GM19455 (cell line): ENCODE measurements at regions not wholly inside any gene's neighbourhood (a gene's known extent, or its start where the extent isn't known, plus 50 kb on each side); places are given as distances from the start of the nearest gene placed in this dataset.

Source experiments
- ATAC-seq: cut with Tn5 transposase; IDR thresholded peaks from one replicate; pipeline ENCODE4 v1.9.1; 2021; ENCODE audit not compliant: unreplicated experiment

DNA sequence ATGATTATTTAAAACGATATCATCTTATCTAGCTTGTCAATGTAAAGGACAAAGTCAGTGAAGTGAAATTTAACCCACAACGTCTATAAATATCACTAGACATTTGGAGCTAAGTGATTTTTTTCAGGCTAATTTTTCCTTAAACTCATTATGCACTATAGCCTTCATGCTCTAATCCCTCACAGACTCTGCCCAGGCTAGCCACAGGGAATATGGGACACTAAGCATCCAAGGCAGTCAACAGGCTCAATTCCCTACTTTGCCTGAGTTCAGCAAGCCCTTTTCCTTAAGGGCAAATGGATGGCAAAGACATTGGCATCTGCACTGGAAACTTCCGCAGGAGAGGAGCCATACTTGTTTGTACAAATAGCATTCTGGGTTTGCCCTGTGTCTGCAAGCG is 577.0 kb downstream of the LMO4 start:
- no peak for ATAC-seq

DNA sequence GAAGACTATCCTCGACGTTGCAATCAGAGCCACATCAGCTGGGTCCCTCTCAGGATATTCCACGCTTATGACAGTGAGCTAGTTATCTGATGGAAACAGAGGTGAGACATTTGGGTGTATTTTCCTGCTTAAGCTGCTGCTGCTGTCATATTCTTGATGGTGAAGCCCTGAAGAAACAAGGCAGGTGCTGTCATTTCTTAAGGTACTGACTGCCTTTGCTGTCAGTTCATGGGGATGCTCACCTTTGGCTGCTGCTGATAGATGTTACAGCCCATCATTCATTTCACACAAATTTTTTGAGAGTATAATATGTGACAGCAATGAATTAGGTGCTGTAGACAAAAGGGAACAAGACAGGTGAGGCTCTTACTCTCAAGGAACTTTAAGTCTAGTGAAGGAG is 577.4 kb downstream of the LMO4 start:
- ATAC-seq = no peak

DNA sequence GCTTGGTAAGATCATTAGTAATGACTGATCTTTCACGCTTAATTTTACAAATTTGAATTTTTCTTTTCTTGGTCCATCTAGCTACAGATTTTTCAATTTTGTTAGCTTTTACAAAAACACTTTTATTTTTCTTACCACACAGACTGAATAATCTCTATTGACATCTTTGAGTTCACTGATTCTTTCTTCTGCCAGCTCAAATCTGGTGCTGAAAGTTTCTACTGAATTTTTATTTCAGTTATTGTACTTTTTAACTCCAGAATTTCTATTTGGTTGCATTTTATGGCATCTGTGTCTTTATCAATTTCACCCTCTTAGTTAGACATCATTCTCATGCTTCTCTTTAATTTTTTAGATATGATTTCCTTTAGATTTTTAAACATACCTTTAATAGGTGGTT is 584.7 kb downstream of the LMO4 start:
- no peak for ATAC-seq

DNA sequence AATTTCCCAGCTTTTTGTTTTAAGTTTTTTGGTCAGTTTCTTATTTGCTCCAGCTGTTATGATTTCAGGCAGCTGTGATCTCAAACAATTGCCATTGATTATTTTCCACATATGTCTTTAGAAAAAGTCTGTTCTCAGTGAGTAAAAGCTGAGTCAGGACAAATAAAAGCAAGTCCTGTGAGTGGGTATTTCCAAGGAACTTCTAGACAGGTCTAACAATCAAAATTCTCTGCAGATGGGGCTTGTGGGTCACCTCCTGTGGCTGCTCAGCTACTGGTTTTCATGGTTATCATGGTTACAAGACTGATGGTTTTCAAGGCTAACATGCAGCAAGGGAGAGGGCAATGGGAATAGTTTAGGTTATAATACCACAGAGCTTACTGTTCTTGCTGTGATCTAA is 585.7 kb downstream of the LMO4 start:
- no peak for ATAC-seq

DNA sequence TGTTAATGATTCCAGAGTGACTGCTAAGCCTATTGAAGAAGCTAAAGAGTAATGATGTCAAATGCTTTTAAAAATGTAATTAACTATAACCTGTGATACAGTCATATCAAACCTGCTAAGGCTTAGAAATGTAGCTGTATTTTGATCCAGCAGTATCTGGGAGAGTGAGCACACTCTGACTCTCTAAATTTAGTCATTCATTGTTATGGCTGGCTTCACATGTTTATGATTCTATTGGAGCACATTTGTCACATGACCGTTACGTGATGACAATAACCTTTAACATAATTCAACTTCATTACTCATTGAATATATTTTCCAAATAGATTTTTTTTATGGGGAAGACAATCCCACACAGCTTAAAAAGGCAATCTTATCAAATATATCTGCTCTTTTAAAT is 587.1 kb downstream of the LMO4 start:
- ATAC-seq = no peak

DNA sequence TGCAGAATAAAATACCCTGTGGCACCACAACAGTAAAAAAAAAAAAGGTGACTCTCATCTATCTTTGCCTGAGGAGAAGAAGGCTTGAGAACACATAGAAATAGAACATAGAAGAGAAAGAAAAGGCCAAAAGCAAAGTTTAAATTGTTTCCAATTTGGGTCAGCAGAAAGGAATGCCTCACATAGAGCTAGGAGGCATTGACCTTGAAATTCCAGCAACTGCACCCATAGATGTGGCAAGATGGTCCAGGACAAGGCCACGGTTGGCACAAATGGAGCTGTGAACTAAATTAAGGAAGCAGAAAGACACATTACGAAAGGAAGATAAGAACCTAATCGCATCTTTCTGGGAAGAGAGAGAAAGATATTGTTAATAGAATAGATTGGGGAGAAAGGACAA is 588.3 kb downstream of the LMO4 start:
- no peak for ATAC-seq

DNA sequence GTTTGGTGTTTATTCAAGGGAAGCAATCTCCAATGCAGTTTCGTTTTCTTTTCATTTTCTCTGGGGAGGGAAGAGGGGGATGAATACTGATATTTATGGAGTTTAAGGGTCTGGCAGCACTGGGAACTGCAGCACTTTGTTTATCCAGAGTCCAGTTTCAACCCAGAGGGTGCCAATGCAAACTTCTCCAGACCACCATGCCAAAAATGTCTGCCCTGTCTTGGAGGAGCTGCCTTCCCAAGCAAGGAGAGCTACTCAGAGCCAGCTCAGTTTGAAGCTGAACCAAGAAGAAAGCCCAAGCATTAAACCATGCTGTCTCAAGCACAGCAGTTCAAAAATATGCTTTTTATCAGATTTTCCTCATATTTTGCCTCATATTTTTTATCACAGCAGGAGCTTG is 589.7 kb downstream of the LMO4 start:
- no peak for ATAC-seq

DNA sequence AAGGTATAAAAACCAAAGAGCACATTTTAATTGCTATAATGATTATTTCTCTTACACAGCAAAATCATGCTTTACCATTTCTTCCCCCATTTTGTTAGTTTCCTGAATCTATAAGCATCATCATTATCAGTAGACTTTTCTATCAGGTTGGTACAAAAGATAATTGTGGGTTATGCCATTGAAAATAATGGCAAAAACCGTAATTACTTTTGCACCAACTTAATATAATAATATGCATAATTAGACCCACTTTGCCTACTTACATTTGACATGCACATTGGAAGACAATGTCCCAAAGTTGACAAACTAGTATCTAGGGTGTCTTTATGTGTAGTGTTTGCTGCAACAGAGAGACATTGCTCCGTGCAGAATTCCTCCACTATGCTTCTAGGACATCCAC is 594.2 kb downstream of the LMO4 start:
- ATAC-seq = no peak

DNA sequence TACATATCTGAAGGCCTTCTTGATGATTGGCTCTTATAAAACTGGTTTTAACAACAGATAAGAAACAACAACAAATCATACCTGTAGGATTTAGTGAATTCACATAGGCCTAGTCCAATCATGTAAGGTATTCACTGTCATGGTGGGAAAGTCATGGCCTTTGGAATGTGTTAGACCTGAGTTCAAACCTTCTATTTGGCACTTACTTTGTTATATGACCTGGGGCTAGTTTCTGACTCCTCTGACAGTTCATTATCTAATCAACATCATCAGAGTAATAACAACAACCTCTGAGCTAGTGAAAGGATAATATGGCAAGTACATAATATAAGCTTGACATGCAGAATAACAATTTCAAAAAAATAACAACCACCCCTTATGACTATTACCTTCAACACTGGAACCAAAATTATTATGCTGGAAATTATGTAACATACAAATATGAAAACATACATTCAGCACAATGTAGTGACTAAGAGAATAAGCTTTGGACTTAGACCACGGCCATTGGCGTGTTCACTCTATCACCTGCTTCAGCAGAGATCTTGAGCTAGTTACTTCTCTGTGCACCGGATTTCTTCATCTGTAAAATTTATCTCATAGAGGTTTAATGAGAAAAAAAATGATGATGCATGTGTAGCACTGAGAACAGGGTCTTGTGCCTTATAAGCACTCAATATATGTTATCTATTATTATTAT is 597.6 kb downstream of the LMO4 start:
- ATAC-seq = no peak

DNA sequence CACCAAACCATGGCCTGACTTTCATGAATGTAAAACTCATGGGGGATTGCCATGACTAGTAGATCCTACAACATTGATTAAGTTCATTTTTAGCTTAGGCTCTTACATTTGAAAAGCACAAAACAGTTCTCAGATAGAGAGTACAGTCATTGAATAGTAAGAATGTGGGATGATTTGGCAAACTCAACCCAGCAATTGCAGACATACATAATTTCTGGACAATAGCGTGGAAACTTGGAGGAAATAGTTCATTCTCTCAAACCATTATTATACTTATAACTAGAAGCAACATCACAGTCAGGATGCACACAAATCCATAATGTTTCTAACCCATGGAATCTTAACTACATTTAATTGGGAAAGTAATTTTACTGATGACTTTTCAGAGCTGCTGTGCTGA is 598.2 kb downstream of the LMO4 start:
- ATAC-seq = no peak

DNA sequence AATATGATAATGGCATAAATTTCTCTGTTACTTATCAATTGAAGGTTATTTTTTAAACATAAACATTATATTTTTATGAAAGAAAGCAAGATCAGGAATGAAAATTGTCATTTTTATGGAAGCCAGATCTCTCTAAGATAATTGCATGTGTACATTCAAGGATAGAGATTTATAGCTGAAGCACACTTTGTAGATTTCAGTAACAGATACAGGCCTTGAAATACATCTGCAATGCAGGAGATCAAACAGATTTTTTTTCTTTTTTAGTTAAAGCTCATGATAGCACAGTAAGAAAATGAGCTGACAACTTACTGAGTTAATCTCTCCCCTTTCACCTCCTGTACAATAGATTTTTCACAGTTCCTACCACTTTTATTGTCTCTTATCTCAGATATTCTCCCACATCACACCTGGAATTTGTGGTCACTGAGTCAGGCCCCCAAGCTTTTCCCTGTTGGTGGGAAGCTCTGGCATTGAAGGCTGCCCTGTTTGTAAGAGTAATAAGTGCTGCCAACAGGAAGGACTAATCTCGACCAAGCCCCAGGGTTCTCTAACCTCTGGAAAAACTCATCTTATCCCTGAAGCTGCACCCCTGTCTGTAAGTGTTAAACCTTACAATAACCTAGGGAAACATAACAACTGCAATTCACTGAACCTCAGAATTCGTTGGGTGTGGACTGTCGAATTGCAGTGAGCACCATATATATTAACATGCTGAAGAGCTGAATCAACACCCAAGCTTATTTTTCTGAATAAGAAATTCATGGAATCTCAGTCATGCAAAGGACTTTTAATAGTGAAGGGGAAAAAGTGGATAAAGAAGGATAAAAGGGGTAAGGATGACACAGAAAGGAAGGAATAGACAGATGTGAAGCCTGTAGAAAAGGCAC is 599.0 kb downstream of the LMO4 start:
- no peak for ATAC-seq

DNA sequence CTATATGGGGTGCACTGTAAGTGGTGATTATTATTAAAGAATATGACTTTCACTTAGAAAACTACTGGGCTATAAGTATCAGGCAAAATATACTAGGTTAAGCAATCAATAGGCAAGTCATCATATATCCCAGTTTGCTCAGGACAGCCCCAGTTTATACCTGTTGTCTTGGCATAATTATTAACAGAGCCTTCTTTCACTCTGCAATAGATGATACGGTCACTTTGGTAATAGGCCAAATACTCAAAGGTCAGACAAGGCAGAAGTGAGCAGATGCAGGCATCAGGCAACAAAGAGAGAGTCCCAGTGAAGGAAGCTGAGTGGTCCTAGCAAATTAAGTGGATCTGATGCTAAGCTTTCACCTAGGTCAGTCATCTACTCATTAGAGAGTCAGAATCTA is 599.9 kb downstream of the LMO4 start:
- ATAC-seq = no peak

DNA sequence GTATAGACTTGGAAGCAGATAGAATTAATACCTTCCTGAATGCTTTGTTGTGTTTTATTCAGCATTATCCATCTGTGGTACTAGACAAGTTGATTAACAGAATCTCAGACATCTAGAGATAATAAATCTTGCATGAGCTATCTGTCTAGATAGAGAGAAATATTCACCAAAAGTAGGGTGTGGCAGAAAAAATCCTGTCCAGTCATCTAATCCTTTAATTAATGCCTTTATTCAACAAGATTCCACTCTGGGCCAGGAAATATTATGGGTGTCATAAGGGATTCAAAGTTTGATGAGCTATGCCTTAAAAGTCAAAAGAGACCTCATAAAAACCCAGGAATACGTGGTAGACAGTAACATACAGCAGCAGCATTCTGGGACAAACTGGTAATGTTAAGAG is 601.2 kb downstream of the LMO4 start:
- no peak for ATAC-seq

DNA sequence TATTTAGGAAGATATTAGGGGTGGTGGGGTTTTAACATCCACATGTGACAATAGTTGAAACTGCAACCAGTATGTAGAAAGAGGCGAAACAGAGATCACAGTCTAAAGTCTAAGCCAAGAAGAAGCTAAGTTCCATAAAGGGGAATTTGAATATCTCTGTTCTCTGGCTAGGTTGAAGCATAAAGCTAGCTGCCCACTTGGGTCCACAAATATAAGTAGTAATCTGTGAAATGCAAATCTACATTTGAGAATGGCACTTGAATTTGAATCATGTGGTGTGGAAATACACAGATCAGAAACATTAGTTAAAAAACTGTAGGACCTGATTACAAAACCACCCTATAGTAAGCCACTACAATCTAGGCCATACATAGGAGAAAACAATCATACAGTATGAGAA is 602.1 kb downstream of the LMO4 start:
- ATAC-seq = no peak

DNA sequence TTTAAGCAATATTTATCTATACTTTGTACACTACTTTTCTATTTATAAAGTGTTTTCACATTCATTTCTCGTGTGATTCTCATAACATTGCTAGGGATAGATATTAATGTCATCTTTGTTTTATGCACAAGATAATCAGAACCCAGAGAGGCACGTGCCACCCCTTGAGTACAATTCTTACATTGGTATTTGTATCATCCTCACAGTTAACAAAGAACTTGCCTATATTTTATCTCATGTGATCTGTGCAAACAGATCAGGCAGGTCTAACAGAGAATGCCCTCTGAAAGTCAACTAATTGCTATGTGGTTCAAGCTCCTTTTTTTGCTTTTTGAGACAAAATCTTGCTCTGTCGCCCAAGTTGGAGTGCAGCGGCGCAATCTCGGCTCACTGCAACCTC is 604.5 kb downstream of the LMO4 start:
- ATAC-seq = no peak

DNA sequence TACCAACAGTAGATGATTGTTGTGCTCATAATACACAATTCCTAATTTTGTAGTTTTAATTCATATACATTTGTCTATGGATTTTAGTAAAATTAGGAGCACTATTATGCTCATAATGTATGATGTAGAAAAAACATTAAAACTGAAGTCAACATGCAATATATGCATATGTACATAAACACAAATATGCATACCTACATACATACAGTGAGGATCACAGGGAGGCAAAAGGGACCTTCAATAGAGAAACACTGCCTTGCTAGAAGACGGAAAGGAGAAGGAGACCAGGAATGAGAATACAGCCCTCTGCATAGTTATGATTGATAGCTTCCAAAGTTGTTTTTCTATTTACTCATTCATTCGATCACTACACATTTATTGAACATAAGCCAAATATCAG is 606.5 kb downstream of the LMO4 start:
- ATAC-seq = no peak

DNA sequence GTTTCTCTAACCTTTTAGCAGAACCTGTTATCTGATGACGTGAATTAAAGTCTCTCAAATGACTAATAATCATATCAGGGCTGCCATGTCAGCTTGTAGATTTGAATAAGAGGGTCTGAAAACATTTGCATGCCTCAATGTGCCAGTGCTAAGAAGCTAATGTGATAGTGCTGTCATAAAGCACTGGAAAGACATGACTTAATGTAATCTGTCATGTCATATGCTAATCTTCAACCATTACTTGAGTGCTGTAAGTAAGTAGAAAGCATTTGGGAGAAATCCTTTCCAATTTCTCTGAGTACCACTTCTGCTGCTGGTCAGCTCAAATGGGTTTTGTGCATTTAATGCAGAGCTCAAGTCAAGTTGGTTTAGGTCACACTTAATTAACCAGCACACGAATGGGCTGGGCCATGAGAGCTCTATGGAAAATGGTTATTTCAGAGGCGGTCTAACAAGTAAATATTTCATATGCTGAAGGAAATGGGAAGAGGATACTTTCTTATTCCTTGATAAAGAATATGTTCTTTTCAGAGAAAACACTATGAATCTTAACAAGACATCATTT is 609.2 kb downstream of the LMO4 start:
- ATAC-seq = no peak

DNA sequence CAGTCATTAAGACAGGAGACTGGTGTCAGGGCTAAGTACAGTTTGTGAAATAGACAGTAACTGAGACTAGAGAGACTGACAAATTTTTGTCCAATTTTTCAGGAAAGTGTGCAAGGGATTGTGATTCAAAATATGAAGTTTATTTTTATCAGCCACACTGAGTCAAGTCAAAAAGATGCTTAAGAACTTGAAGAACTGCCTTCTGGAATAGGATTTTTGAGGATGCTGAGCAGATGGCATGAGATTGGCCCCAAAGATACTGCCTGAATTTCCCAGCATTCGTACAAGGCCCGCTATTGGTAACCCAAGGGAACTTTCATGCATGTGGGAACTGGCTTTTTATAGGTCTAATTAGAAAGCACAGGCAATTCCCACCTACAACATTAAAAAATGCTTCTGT is 610.0 kb downstream of the LMO4 start:
- ATAC-seq = no peak

DNA sequence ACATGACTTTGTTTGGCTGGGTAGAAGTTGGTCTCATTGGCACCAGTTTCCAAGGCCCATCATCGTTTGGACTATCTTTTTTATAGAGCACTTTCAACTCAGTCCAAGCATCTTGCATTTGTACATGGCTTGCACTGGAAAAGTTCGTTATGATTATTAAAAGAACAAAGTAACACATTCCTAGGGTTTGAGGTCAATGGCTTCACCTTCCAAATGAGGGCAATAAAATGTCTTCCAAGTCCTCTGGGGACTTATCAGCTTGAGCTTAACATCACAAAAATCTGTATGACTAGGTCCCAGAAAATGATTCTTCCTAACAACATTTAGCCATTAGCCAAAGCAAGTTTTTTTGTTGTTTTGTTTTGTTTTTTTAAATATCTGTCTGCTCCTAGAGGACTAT is 610.8 kb downstream of the LMO4 start:
- ATAC-seq = no peak

DNA sequence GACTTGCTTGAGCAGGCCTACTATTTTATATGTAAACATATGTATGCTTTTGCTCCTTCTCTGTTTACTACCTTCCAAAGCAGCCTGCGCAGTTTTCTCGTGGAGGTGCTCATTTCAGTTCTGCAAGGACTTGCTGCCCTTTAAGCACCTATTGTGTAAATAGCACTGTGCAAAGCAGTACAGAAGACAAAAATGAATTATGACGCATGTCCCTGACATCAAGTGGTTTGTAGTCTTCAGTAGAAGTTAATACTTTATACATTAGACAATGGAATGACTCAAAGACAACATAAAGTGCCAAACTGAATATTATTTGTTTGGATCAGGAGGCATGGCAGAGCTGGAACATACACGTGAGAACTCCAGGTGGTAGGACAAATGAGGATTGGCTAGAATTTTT is 611.7 kb downstream of the LMO4 start:
- ATAC-seq = no peak

DNA sequence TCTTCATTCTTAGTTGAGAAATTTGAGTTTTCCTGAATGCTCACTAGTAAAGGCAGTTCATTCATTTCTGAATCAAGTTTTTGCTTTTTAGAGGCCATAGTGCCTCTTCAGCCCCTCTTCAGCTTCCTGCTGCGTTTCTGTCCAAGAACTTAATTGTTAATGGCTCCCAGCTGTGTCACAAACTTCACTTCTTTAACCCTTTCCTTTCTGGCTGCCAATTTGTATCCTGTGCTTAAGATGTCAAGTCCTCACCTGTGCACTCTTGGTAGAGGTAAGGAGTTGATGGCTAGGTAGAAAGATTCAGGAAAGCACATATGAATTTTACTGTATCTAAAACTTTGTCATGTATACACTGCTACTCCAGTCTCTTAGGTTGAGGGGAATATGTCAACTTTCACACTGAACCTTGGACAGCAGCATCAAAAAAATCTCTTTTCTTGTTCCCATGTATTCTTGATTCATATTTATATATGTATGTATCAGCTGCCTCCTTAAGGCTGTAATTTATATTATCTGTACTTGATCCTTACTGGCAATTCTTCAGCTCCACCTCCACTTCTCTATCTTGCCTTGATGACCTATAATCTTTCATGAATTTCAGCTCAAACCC is 612.8 kb downstream of the LMO4 start:
- ATAC-seq = no peak

DNA sequence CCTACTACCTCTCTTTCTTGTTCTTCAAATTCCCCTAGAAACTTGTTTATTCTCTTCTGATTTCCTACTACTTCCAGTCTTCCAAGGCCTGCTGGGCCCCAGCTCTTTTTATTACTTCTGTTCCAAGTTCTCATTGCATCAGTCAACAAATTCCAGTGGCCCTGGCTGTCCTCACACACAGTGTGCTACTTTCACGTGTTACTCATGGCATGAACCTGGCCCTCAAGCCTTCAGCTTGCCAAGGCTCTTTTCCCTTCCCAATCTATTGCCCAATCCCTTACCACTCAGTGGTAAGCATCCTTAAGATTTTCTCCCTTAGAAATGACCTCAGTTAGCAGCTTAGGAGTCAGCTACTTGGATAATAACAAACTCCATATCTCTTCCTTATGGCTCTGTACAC is 613.5 kb downstream of the LMO4 start:
- ATAC-seq = no peak
